ENCODE measurements at regions not wholly inside any gene's neighbourhood (a gene's known extent, or its start where the extent isn't known, plus 50 kb on each side); places are given as distances from the start of the nearest gene placed in this dataset.
"Not testable (repeated sequence)": the region's sequence is repeated elsewhere in the genome, so short reads cannot be mapped to it uniquely, and the experiment has no call there.

DNA sequence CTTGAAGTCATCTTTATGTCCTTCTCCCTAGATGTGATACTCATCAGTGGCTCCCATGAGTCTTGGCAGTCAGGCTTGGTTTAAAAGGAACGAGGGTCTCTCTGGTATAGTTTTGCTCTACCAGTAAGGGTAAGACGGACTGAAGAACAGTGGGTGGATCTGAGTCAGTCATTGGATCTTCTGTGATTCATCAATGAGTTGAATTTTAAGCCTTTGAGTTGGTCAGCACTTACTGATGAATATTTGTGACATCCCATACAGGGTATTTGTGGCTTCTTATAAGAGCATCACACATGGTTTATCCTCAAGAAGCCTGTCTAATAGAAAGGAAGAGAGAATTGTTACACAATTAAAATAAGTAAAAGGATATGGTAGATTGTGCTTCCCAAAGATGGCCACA, 87.3 kb upstream of the NAMPT start:
- Mint-ChIP-seq H3K36me3 (ENCODE audit: low read depth) (no peaks in the 10 kb centered on the region), H3K4me3 (ENCODE audit: low read depth) (no peak overlapping the region), H3K27ac (no peak overlapping the region), H3K27me3 (ENCODE audit: low read depth) (no peaks in the 10 kb centered on the region), H3K4me1 (ENCODE audit: low read depth) (peaks cover 17% of the 10 kb centered on the region), H3K9me3 (no peaks in the 10 kb centered on the region)
- no peak for DNase-seq (ENCODE audit: low spot score)
- intact Hi-C loops (cut with micrococcal nuclease): no loop called here

DNA sequence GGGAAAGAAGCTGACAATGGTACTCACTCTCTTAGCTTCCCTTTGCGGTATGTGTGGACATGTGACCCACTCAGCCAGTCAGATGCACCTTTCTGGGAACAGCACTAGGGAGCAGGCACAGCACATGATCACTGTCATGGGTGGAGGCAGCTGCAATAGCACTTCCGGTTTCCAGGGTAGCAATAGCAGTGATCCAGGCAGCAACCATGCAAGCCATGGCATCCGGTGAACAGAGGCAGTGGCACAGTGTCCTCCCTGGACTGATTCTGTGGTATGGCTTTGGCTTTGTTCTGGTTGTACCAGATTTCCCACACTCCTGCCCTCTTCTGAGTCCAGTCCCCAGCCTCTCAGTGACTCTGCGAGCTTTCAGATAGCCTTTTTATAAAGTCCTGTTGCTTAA, 86.8 kb upstream of the NAMPT start:
- Mint-ChIP-seq H3K4me3 (ENCODE audit: low read depth) (no peak overlapping the region), H3K27ac (no peak overlapping the region), H3K4me1 (ENCODE audit: low read depth) (peaks cover 22% of the 10 kb centered on the region), H3K27me3 (ENCODE audit: low read depth) (no peaks in the 10 kb centered on the region), H3K36me3 (ENCODE audit: low read depth) (no peaks in the 10 kb centered on the region), H3K9me3 (no peaks in the 10 kb centered on the region)
- intact Hi-C loops (cut with micrococcal nuclease): no loop called here
- no peak for DNase-seq (ENCODE audit: low spot score)

DNA sequence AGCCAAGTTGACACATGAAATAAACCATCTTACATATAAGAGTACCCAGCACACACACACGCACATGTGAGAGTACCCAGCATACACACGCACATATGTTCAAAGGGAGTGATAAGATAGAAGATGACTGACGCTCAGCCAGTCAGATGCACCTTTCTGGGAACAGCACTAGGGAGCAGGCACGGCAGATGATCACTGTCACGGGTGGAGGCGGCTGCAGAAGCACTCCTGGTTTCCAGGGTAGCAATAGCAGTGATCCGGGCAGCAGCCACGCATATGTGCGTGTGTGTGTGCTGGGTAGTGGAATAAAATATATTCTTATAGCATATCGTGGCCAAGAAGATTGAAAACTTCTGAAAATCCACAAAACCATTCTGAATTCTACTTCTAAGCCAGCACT, 85.8 kb upstream of the NAMPT start:
- no peaks in the 10 kb centered on the region for H3K9me3 Mint-ChIP-seq
- H3K36me3 Mint-ChIP-seq (ENCODE audit: low read depth): no peaks in the 10 kb centered on the region
- no peak for DNase-seq (ENCODE audit: low spot score)
- H3K27ac Mint-ChIP-seq: no peak overlapping the region
- intact Hi-C loops (cut with micrococcal nuclease): no loop called here
- H3K27me3 Mint-ChIP-seq (ENCODE audit: low read depth): peaks cover 1% of the 10 kb centered on the region
- H3K4me1 Mint-ChIP-seq (ENCODE audit: low read depth): peaks cover 22% of the 10 kb centered on the region
- H3K4me3 Mint-ChIP-seq (ENCODE audit: low read depth): no peak overlapping the region

DNA sequence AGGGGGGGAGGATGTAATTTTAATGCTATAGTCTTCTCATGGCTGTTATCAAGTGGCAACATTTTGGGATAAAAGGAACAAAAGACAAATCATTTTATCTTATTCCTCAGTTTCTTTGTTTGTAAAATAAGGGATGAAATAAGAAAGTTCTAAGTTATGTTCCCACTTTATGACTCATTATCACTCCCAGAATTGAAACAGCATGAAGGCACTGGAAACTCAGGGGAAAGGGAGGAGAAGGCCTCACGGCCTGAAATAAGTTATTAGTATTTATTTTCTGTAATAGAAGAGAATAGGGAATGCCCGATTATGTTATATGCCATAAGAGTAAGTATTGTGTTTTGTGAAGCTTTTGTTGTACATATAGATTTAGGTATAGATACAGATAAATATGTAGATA, 85.0 kb upstream of the NAMPT start:
- no peak overlapping the region for H3K4me3 Mint-ChIP-seq (ENCODE audit: low read depth)
- H3K36me3 Mint-ChIP-seq (ENCODE audit: low read depth): no peaks in the 10 kb centered on the region
- peaks cover 1% of the 10 kb centered on the region for H3K27me3 Mint-ChIP-seq (ENCODE audit: low read depth)
- intact Hi-C loops (cut with micrococcal nuclease): loop anchor here (5.0 kb wide), 3 partner anchors 37 to 193 kb away; no protein-coding TSS in a partner anchor
- H3K9me3 Mint-ChIP-seq: no peaks in the 10 kb centered on the region
- DNase-seq (ENCODE audit: low spot score): no peak
- no peak overlapping the region for H3K27ac Mint-ChIP-seq
- H3K4me1 Mint-ChIP-seq (ENCODE audit: low read depth): peaks cover 26% of the 10 kb centered on the region

DNA sequence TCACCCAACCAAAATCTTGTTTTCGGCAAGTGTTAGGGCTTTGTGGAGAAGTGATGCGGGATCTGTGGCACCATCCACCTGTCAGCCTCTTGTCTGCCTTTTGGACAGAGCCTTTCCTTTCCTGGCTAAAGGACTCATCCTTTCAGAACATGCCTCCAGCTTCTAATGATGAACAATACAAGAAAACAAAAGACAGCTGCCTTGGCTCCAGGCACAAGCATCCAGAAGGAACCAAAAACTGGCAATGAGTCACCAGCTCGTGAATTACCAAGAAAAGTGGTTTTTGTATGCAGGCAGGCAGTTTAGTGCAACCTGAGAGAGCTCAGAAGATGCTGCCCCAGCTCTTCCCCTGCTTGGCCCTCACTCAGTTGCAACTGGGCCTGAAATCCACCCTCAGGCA, 84.6 kb upstream of the NAMPT start:
- Mint-ChIP-seq H3K4me1 (ENCODE audit: low read depth) (peaks cover 26% of the 10 kb centered on the region), H3K9me3 (no peaks in the 10 kb centered on the region), H3K27me3 (ENCODE audit: low read depth) (peaks cover 1% of the 10 kb centered on the region), H3K27ac (no peak overlapping the region), H3K4me3 (ENCODE audit: low read depth) (no peak overlapping the region), H3K36me3 (ENCODE audit: low read depth) (no peaks in the 10 kb centered on the region)
- intact Hi-C loops (cut with micrococcal nuclease): loop anchor here (5.0 kb wide), 3 partner anchors 38 to 192 kb away; no protein-coding TSS in a partner anchor
- DNase-seq (ENCODE audit: low spot score): no peak

DNA sequence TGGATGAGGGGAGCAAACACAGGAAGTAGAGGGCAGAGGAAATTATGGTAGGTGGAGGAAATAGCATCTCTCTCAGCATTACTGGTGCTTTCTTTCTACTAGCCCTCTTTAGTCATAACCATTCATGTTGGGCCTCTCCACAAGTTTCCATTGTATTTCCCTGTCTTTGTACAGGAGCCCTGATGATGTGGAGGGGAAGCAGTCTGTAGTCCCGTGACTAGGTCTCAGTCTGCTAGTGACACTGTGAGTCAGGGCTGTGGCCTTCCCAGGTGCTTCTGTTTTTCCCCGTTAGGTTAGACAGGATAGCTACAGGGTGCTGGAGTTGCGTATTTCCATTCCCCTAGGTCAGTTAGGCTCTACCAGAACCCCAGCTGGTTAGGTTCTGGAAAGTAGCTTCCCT, 82.9 kb upstream of the NAMPT start:
- no peak for DNase-seq (ENCODE audit: low spot score)
- H3K4me3 Mint-ChIP-seq (ENCODE audit: low read depth): no peak overlapping the region
- peaks cover 26% of the 10 kb centered on the region for H3K4me1 Mint-ChIP-seq (ENCODE audit: low read depth)
- peaks cover 10% of the 10 kb centered on the region for H3K9me3 Mint-ChIP-seq
- H3K36me3 Mint-ChIP-seq (ENCODE audit: low read depth): no peaks in the 10 kb centered on the region
- intact Hi-C loops (cut with micrococcal nuclease): loop anchor here (5.0 kb wide), 3 partner anchors 40 to 190 kb away; no protein-coding TSS in a partner anchor
- peaks cover 12% of the 10 kb centered on the region for H3K27me3 Mint-ChIP-seq (ENCODE audit: low read depth)
- H3K27ac Mint-ChIP-seq: peak overlapping the region; percentile 38

DNA sequence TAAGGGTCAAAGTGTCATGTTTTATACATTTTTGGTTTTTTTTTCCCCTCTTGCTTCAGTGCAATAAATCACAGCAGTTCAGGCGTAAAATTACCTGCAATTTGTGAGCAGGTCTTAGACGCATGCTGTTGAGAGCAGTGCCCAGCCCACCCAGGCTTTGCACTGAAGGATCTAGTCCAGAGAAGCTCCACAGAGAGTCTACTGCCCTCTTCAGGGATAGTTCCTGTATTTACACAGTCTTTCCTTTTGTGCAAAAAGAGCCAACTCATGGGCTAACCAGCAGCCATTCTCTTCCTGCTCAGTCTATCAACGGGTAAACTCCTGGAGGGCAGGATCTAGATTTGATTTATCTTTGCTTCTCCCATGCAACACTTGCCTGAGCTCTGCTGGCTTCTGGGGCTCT, 82.2 kb upstream of the NAMPT start:
- intact Hi-C loops (cut with micrococcal nuclease): loop anchor here (5.0 kb wide), 3 partner anchors 40 to 190 kb away; no protein-coding TSS in a partner anchor
- H3K27me3 Mint-ChIP-seq (ENCODE audit: low read depth): peaks cover 18% of the 10 kb centered on the region
- peaks cover 26% of the 10 kb centered on the region for H3K4me1 Mint-ChIP-seq (ENCODE audit: low read depth)
- H3K27ac Mint-ChIP-seq: peak overlapping the region; percentile 38
- no peak overlapping the region for H3K4me3 Mint-ChIP-seq (ENCODE audit: low read depth)
- no peak for DNase-seq (ENCODE audit: low spot score)
- H3K9me3 Mint-ChIP-seq: peaks cover 10% of the 10 kb centered on the region
- no peaks in the 10 kb centered on the region for H3K36me3 Mint-ChIP-seq (ENCODE audit: low read depth)

DNA sequence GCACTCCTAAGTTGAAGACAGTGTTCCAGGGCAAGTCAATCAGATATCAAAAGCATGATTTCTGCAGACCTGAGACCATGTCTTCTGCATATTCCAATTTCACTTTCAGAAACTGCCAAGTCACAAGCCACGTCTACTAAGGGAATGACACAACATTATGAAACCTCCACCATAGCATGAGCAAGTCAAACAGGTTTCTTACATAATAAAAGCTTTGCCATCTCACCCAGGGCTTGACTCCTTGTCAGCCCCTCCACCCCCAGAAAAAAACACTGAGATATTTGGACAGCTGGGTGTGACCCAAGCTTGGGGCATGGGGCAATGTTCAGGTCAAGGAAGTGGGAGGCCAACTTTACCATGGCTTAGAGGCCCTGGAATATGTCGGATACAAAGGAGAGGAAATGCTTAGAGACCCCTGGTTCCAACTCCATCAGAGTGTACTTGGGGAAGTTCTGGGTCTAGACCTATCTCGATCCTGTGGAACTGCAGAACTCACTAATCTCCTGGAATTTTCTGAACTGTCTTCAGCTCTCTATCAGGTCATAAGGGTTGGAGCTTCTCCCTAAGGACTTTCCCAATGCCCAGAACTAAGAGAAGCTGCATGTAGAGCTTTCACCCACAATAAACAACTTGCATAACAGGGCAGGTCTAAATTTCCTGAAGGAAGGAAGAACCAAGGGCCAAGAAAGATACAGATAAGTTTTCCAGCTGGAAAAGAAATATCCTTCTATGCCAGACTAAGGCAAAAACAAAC, 80.6 kb upstream of the NAMPT start:
- Mint-ChIP-seq H3K4me1 (ENCODE audit: low read depth) (peaks cover 26% of the 10 kb centered on the region), H3K36me3 (ENCODE audit: low read depth) (no peaks in the 10 kb centered on the region), H3K4me3 (ENCODE audit: low read depth) (no peak overlapping the region), H3K27me3 (ENCODE audit: low read depth) (peaks cover 29% of the 10 kb centered on the region), H3K27ac (no peak overlapping the region), H3K9me3 (peaks cover 22% of the 10 kb centered on the region)
- no peak for DNase-seq (ENCODE audit: low spot score)
- intact Hi-C loops (cut with micrococcal nuclease): loop anchor here (1.0 to 5.0 kb wide), 4 partner anchors 19 to 188 kb away; no protein-coding TSS in a partner anchor

DNA sequence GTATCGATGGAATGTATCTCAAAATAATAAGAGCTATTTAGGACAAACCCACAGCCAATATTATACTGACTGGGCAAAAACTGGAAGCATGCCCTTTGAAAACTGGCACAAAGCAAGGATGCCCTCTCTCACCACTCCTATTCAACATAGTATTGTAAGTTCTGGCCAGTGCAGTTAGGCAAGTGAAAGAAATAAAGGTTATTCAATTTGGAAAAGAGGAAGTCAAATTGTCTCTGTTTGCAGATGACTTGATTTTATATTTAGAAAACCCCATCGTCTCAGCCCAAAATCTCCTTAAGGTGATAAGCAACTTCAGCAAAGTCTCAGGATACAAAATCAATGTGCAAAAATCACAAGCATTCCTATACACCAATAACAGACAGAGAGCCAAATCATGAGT, 77.7 kb upstream of the NAMPT start:
- H3K27ac Mint-ChIP-seq; H3K4me3 Mint-ChIP-seq (ENCODE audit: low read depth); DNase-seq (ENCODE audit: low spot score); H3K36me3 Mint-ChIP-seq (ENCODE audit: low read depth); intact Hi-C loops (cut with micrococcal nuclease): not testable (repeated sequence)
- Mint-ChIP-seq H3K27me3 (ENCODE audit: low read depth) (peaks cover 29% of the 10 kb centered on the region), H3K9me3 (peaks cover 31% of the 10 kb centered on the region), H3K4me1 (ENCODE audit: low read depth) (peaks cover 16% of the 10 kb centered on the region)

DNA sequence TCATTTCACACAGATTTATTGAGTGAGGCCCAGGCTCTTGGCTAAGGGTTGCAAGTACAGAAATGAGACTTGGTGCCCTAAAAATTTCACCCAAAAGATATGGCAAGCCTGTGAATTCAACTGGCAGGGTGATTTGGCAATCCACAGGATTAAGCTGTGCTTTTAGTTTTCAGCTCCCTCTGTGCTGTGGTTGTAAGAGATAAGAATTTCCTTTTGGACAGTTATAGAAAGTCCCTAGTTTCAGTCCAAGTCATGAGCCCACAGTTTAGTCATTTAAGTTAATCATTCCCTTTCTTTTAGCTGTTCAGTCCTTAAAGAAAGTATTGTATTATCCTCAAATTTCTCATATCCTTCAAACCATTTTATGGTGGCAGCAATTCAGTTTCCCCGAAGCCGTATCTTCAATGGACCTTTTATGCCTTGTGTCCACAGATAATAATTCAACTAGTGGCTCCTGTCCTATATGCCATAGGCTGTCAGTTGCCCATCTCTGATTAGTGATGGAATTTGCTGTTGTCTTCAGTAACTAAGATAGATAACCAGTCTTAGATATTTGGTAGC, 73.4 kb upstream of the NAMPT start:
- Mint-ChIP-seq H3K9me3 (peaks cover 31% of the 10 kb centered on the region), H3K36me3 (ENCODE audit: low read depth) (no peaks in the 10 kb centered on the region), H3K4me3 (ENCODE audit: low read depth) (no peak overlapping the region), H3K4me1 (ENCODE audit: low read depth) (peaks cover 8% of the 10 kb centered on the region), H3K27me3 (ENCODE audit: low read depth) (peaks cover 32% of the 10 kb centered on the region), H3K27ac (no peak overlapping the region)
- no peak for DNase-seq (ENCODE audit: low spot score)
- intact Hi-C loops (cut with micrococcal nuclease): no loop called here

DNA sequence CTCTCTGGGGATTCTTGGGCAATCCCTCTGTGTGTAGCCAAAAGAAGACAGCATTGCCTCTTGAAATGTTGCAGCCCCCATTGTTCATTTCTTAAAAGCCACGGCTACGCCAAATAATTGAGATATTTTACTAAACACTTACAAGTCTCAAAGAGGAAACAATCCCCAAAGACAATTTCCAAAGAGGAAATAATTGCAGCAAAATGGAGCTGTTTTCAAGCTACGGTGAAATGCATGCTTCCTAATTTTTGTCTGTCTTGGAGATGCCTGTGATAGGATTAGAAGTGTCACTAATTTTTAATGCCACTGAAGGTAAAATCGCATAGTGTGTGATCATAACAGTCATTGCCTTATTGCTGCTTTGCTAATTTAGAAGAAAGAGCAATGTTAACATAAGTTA, 72.9 kb upstream of the NAMPT start:
- Mint-ChIP-seq H3K9me3 (peaks cover 28% of the 10 kb centered on the region), H3K4me1 (ENCODE audit: low read depth) (peaks cover 8% of the 10 kb centered on the region), H3K4me3 (ENCODE audit: low read depth) (no peak overlapping the region), H3K36me3 (ENCODE audit: low read depth) (no peaks in the 10 kb centered on the region), H3K27ac (no peak overlapping the region), H3K27me3 (ENCODE audit: low read depth) (peaks cover 27% of the 10 kb centered on the region)
- no peak for DNase-seq (ENCODE audit: low spot score)
- intact Hi-C loops (cut with micrococcal nuclease): no loop called here

DNA sequence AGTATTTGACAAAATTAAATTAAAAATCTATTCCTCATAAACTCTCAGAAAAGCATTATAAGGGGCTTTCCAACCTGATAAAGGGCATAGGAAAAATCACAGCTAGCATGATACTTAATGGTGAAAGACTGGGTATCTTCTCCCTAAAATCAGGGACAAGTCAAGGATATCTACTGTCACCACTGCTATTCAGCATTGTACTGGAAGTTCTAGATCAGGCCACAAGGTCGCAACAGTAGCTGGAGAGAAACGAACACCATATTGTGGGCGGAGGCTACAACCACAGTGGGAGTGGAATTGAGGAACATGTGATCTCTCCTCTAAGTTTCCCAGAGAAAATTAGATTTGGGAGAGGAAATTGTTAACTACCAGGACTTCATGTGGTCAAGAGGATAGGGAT, 70.0 kb upstream of the NAMPT start:
- intact Hi-C loops (cut with micrococcal nuclease): no loop called here
- H3K27me3 Mint-ChIP-seq (ENCODE audit: low read depth): peaks cover 10% of the 10 kb centered on the region
- H3K9me3 Mint-ChIP-seq: peaks cover 21% of the 10 kb centered on the region

DNA sequence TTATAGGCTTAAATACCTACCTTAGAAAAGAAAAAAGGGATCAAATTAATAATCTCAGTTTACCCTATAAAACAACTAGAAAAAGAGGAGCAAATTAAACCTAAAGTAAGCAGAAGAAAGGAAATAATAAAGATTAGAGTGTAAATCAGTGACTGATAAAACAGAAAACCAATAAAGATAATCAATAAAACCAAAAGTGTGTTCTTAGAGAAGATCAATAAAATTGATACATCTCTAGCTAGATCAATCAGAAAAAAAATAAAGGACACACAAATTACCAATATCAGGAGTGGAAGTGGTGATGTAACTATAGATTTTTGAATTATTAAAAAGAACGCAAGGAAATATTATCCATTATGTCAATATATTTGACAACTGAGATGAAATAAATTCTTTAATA, 69.2 kb upstream of the NAMPT start:
- Mint-ChIP-seq H3K27ac (no peak overlapping the region), H3K4me3 (ENCODE audit: low read depth) (no peak overlapping the region), H3K27me3 (ENCODE audit: low read depth) (peaks cover 10% of the 10 kb centered on the region), H3K4me1 (ENCODE audit: low read depth) (peaks cover 13% of the 10 kb centered on the region), H3K9me3 (peaks cover 25% of the 10 kb centered on the region), H3K36me3 (ENCODE audit: low read depth) (peaks cover 12% of the 10 kb centered on the region)
- intact Hi-C loops (cut with micrococcal nuclease): no loop called here
- no peak for DNase-seq (ENCODE audit: low spot score)

More for the DNA sequence above, 70.0 kb upstream of the NAMPT start:
- Mint-ChIP-seq H3K36me3 (ENCODE audit: low read depth) (peaks cover 5% of the 10 kb centered on the region), H3K4me1 (ENCODE audit: low read depth) (peaks cover 13% of the 10 kb centered on the region), H3K4me3 (ENCODE audit: low read depth) (no peak overlapping the region), H3K27ac (no peak overlapping the region)
- DNase-seq (ENCODE audit: low spot score): no peak
